Sciatic nerve (tissue), 2 donors: ENCODE measurements at regions not wholly inside any gene's neighbourhood (a gene's known extent, or its start where the extent isn't known, plus 50 kb on each side); places are given as distances from the start of the nearest gene placed in this dataset.
A peak's percentile ranks its signal among the peaks of the same experiment; 100 is the strongest.
"Not testable (repeated sequence)": the region's sequence is repeated elsewhere in the genome, so short reads cannot be mapped to it uniquely, and the experiment has no call there.

Experiments used
- ATAC-seq: fragments of 200-7000 bp; cut with Tn5 transposase; one replicate; pipeline ENCODE4 v1.9.1; 2020; ENCODE audit warnings: mild to moderate bottlenecking, moderate library complexity
- DNase-seq: peaks from one replicate; pipeline ENCODE4 v3.0.0-alpha.2; 2020; ENCODE audit warnings: low spot score
- intact Hi-C: fragments of 100-400 bp; cut with DNase I; formaldehyde crosslinking; loops from one replicate; pipeline ENCODE4 v1.14.2; 2022
- donor health status: DM: no; HTN: no; CAD: no.
- donor health status: DM: no; HTN: no; CAD: no.

DNA sequence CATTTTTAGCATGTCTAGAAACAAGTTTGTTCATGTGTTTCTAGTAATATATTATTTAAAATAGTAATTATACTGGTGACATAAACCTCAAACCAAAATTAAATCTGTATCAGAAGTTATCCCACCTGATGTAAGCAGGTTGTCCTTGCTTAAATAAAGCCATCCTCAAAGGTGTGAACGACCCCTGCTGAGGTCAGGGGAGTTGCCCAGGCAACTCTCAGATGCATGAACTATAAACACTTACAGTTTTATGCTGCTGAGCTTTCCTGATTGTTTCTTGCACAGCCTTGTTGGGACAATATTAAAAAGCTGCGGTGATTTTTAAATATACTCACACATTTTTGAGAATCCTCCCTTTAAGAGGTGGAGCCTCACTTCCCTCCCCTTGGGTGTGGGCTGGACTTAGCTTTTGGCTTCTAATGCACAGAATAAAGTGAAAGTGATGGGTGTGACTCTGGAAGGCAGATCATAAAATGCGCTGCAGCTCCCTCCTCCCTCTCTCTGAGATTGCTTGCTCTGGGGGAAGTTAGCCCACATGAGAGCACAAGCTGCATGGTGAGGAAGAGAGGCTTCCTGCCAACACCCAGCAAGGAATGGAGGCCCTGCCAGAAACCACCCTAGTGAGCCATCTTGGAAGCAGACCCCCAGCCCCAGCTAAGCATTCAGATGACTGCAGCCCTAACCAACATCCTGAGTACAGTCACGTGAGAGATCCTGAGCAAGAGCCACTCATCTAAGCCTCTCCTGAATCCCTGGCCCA lies 152.7 kb downstream of the SKIDA1 start:
- intact Hi-C loops, result no loop called here
- ATAC-seq, result peak; percentile 96
- DNase-seq, result peak; percentile 64

DNA sequence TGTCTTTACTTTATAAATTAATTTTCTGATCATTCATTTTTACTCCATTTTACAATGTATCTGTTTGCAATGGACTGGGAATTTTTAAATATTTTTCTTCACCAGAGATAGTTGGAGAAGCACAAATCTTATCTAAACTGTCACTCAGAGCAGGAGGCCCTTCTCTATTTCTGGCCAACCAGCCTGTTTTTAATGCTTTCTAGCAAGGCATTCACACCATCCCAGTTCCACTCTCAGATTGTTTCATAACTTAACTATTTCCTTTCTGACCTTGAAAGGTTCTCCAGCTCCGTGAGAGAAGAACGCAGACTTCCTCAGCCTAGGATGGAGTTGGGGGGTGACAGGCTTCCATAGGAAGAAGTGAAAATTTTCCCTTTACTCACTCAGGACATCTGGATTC lies 155.8 kb downstream of the SKIDA1 start:
- DNase-seq, result no peak
- no peak for ATAC-seq
- intact Hi-C loops, result no loop called here

DNA sequence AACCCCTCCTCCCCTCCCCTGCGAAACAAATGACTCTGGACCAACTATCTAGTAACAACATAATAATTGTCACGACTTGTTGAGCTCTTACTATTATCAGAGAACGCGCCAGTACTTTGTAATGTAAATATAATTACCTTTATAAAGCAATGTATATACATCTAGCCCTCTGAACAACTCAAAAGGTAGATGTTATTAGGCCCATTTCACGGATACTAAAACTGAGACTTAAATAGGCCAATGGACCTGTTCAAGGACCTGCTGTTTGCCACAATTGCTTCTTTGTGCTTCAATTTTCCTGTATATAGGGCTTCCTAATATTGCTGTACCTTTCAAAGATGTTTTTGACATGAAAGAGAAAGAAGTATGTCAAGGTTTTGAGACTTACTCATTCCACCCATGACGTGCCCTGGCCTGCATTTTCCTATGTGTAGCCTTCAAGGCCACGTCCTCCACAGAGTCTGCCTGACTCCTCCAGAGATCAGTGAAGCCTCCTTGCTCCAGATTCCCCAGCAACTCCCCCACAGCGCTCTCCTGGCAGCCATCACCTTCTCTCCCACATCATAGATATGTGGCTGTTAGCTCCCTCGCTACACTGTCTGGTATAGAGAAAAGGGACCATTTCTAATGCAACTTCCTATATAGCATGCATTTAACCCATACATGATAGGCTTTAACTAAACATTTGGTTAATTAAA lies 156.6 kb downstream of the SKIDA1 start:
- intact Hi-C loops, result no loop called here
- no peak for DNase-seq
- ATAC-seq, result no peak

DNA sequence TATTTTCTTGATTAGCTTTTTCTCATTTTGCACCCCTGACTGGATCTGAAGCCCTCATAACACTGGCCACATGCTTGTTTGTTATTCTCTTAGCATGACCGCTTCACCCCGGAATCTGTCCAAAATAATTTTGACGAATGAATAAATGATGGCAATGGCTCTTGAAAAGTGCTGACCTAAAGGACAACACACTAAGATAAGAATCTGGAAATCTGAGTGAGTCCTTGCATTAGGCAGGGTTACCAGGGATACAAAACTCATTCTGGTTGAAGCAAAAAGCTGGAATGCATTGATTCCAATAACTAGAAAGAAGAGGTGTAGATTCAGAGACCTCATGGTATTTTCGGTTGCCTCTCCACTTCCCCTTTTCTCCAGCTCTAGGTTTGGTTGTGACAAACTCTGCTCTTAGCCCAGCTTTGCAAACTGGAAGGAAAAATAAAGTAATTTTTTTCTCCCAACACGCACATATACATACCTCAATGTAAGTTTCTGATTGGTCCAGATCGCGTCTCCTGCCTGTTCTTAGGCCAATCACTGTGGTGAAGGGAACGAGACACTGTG lies 157.4 kb downstream of the SKIDA1 start:
- no peak for ATAC-seq
- DNase-seq, result no peak
- intact Hi-C loops, result no loop called here

DNA sequence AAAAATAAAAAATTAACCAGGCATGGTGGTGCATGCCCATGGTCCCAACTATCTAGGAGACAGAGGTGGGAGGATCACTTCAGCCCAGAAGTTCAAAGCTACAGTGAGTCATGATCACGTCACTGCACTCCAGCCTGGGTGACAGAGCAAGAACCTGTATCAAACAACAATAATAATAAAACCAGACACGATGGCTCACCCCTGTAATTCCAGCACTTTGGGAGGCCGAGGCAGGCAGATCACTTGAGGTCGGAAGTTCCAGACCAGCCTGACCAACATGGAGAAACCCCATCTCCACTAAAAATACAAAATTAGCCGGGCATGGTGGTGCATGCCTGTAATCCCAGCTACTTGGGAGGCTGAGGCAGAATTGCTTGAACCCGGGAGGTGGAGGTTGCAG lies 159.4 kb downstream of the SKIDA1 start:
- intact Hi-C loops, result not testable (repeated sequence)

DNA sequence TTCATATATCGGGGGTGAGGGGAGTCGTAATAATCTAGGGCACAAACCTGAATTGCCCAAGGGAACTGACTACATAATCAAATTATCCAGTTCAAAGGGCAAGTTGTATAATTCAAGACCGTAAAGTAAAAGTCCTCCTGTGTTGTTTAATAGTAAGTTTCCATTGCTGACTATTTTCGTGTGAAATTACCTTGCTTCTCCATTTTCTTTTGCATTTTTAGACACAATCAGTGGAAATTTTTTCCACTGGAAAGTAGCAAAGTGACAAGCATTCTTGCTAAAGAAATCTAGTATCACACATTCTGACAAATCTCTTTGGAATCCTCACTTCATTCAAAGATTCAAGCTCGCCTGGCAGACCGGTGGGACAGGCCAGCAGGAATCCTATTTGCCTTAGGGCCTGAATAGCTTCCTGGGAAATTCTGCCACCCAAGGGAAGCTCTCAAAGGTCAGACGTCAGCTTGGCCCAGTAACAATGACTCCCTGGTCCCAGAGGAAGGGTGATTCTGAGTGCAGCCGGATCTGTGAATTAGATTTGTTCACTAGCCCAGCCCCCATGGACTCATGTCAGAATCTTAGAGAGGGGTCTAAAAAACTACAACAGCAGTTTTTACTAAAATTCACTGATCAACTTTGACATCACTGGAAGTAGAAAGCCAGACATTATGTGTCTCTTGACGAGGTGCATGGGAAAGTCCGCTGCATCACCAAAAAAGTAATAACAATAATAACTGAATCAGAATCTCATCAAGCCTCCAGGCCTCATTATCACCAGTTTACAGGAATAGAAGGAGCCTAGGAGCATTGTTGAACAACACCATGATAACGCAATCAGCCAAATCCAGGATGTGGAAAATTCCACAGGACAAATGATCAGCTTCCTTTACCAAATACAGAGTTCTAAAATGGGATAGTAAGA lies 161.0 kb downstream of the SKIDA1 start:
- DNase-seq, result no peak
- intact Hi-C loops, result no loop called here

More for the DNA sequence above, 159.4 kb downstream of the SKIDA1 start:
- not testable (repeated sequence) for DNase-seq, ATAC-seq

GRCh38 chr10:21363731-21364104 lies 161.8 kb downstream of the SKIDA1 start:
- no peak for ATAC-seq
- intact Hi-C loops, result no loop called here
- DNase-seq, result no peak

More for the DNA sequence above, 161.0 kb downstream of the SKIDA1 start:
- peak; percentile 68 for ATAC-seq

DNA sequence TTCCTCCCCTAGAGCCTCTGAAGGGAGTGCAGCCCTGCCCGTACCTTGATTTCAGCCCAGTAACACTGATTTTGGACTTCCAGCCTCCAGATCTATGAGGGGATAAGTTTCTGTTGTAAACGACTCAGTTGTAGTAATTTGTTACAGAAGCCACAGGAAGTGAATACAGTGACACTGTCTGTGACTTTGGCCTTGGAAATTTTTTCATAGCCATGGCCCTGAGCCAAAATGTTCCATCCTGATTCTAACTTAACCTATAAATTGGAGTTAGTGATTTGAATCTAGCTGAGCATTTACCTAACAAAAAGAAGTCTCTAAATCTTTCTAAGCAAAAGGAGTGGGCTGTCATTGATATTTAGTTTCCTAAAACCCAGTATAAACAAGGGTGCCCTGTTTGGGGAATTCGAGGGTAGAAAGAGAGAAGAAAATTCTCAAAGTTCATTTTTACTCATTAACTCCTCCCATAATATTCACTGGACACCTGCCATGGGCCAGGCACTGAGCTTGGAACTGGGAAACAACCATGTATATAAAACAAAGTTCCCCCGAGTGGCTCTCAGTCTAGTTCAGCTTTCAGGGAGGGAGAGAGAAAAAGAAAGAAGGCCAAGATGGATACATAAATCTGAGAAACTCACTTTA lies 162.3 kb downstream of the SKIDA1 start:
- ATAC-seq, result no peak
- no peak for DNase-seq
- intact Hi-C loops, result no loop called here

DNA sequence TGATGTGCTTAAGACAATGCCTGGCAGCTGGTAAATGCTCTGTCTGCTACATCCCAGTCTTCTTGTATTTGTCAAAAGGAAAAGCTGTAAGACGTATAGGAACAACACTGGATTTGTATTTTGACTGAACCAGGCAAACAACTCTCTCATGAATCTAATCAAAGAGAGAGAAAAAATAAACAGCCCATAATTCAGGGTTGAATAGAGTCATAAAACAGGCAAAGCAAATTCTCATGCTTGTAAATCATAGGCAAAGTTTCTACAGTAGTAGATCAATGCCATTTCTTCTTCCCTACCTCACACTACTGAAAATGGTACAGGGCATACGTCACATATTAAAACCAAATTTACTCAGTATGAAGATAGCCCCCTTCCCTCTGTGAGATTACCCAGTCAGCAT lies 166.3 kb downstream of the SKIDA1 start:
- no peak for DNase-seq
- intact Hi-C loops, result no loop called here
- ATAC-seq, result no peak

GRCh38 chr10:21355591-21356011 lies 169.9 kb downstream of the SKIDA1 start:
- intact Hi-C loops, result no loop called here
- DNase-seq (no peak), ATAC-seq (no peak)

- no peak for ATAC-seq
- intact Hi-C loops, result no loop called here
- no peak for DNase-seq
These were observed 172.6 kb downstream of the SKIDA1 start for GRCh38 chr10:21352886-21353285.

DNA sequence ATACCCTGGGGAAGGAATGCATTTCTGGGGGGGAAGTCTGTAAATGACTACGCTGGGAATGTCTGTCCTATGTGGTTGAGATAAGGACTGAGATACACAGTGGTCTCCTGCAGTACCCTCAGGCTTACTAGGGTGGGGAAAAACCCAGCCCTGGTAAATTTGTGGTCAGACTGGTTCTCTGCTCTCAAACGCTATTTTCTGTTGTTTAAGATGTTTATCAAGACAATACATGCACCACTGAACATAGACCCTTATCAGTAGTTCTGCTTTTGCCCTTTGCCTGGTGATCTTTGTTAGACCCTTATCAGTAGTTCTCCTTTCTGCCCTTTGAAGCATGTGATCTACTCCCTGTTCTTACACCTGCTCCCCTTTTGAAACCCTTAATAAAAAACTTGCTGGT lies 173.9 kb downstream of the SKIDA1 start:
- ATAC-seq, DNase-seq, intact Hi-C loops: not testable (repeated sequence)

GRCh38 chr10:21349912-21350286 lies 175.6 kb downstream of the SKIDA1 start:
- intact Hi-C loops, result no loop called here
- no peak for DNase-seq
- ATAC-seq, result peak; percentile 44

- intact Hi-C loops, result no loop called here
- ATAC-seq (no peak), DNase-seq (no peak)
These were observed 177.7 kb downstream of the SKIDA1 start for GRCh38 chr10:21347785-21348170.

DNA sequence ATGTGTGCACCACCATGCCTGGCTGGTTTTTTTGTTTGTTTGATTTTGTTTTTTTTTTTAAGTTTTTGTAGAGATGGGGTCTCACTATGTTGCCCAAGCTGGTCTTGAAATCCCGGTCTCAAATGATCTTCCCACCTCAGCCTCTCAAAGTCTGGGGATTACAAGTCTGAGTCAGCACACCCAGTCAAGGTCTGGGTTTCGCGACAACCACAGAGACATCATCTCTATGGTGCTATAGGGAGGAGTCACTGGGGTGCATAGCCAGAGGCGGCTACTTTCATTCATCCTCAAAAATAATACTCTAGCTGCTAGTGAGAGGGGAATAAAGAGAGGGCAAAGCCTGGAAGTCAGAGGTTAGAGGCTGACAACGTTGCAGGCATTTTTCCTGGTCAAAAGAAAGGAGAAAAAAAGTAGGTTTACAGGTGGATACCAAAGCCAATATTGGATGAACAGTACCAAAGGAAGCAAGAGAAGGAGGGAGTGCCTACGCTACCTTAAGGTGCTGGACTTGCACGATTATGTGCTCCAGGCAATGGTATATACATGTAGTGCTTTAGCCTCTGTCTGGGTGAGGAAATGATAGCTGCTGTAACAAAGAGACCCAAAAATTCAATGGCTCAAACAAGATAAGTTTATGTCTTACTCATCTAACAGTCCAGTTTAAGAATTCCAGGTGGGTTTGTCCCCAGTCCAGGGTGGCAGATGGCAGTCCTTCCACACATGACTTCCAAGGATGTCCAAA lies 178.3 kb downstream of the SKIDA1 start:
- intact Hi-C loops, result no loop called here
- ATAC-seq, result no peak

DNA sequence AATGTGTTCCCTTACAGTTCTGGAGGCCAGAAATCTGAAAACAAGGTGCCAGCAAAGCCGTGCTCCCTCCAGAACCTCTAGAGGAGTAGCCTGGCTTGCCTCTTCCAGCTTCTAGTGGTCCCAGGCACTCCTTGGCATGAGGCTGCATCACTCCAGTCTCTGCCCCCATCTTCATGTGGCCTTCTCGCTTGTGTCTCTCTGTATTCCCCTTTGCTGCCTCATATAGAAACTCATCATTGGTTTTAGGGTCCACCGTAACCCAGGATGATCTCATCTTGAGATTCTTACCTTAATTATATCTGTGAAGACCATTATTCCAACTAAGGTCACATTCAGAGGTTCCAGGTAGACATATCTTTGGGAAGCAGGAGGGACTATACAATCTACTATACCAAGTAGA lies 182.4 kb downstream of the SKIDA1 start:
- DNase-seq (no peak), ATAC-seq (no peak)
- intact Hi-C loops, result no loop called here

More for the DNA sequence above, 178.3 kb downstream of the SKIDA1 start:
- DNase-seq, result no peak

DNA sequence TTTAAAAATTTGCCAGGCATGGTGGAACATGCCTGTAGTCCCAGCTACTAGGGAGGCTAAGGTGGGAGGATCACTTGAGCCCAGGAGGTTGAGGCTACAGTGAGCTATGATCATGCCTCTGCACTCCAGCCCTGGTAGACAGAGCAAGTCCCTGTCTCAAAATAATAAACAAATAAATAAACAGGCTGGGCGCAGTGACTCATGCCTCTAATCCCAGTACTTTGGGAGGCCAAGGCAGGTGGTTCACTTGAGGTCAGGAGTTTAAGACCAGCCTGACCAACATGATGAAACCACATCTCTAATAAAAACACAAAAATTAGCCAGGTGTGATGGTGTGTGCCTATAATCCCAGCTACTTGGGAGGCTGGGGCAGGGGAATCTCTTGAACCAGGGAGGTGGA lies 183.0 kb downstream of the SKIDA1 start:
- intact Hi-C loops, DNase-seq, ATAC-seq: not testable (repeated sequence)

- ATAC-seq (no peak), DNase-seq (no peak)
- intact Hi-C loops, result no loop called here
These were observed 185.2 kb downstream of the SKIDA1 start for GRCh38 chr10:21340331-21340730.
